Suppressor macrophage treated with lipopolysaccharide for 1 hour (primary cell): ENCODE measurements at regions not wholly inside any gene's neighbourhood (a gene's known extent, or its start where the extent isn't known, plus 50 kb on each side); places are given as distances from the start of the nearest gene placed in this dataset.
A peak's percentile ranks its signal among the peaks of the same experiment; 100 is the strongest.

Experiments
- DNase-seq, 3 donors: peaks; one replicate each; pipeline ENCODE4 v3.0.0-alpha.2; 2020 to 2022

GRCh38 chr15:95595759-95596158 lies 734.7 kb upstream of the NR2F2 start:
- no peak for DNase-seq

- no peak for DNase-seq
Observed at GRCh38 chr15:95596496-95596895, 734.0 kb upstream of the NR2F2 start.

DNA sequence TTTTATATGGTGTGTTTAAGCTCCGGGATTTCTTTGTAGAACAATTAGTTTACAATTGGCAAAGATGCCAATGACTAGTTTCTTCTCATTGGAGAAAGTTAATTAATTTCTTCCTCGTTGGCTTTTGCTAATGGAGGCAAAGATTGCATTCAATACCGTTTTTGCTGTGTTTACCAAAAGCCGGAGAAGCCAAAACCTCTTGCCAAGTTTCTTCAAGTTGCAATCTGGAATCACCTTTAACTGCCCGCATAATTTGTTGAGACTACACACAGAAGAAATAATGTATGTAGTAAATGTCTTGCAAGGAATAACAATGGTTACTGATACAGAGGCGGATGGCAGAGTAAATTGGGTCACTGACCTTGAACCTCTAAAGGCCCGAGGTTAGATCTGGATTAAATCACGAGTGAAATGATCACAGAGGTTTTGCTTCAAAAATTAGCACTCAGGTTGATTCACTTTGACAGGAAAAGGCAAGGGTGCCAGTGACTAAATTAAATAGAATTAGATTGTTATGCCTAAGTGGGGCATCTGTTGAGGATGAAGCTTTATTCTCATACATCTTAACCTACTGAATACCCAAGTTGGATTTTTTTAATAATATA lies 732.1 kb upstream of the NR2F2 start:
- no peak for DNase-seq

DNA sequence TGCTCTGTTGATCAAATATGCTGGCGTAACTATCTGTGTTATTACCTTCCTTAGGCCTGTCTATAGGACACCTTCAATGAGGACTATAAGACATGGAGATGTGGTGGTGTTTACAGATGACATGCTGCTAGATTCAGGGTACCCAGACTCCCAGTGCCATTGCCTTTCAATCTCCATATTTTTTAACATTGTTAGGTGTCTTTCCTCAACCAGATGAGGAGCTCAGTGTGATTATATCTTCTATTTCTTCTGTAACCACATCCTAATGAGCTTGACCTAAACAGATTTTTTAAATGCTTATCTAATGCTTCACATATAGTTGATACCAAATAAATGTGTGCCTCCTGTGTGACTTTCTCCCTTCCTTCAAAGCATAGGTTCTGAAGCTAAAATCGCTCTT lies 730.1 kb upstream of the NR2F2 start:
- no peak for DNase-seq

DNA sequence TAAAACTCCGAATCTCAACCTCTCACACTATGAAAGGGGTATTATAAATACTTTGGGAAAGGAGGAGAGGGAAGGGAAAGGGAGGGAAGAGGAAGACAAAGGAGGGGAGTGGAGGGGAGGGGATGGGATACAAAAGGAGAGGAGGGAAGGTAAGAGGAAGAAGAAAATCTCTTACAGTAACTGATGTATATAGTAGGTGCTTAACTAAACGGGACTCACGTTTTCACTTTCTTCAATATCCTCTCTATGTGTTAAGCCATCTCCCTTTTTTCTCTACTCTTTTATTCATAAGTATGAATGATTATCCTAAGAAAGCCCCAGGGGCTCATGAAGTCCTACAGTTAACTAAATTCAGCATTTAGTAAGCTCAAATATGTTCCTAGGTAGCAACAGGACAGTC lies 729.6 kb upstream of the NR2F2 start:
- no peak for DNase-seq

DNA sequence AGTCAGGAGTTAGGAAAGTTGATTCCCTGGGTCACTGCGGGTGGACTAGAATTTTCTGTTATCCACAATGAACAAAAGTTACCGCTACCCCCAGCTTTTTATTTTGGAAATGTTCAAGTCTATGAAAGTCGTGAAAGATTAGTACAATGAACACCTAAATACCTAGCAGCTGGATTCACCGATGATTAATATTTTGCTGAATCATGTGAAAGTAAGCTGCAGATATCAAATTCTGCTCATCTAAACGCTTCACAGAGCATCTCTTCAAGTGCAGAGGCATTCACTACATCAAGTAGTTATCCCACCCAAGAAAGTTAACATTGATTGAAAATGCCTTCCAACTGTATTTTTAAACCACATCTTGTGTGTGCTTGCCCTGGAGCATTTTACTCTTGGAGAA lies 729.0 kb upstream of the NR2F2 start:
- DNase-seq = no peak

- DNase-seq = no peak
Observed at GRCh38 chr15:95603802-95604201, 726.7 kb upstream of the NR2F2 start.

- no peak for DNase-seq
Observed at GRCh38 chr15:95604634-95605036, 725.9 kb upstream of the NR2F2 start.

GRCh38 chr15:95605098-95605497 lies 725.4 kb upstream of the NR2F2 start:
- DNase-seq = no peak

DNA sequence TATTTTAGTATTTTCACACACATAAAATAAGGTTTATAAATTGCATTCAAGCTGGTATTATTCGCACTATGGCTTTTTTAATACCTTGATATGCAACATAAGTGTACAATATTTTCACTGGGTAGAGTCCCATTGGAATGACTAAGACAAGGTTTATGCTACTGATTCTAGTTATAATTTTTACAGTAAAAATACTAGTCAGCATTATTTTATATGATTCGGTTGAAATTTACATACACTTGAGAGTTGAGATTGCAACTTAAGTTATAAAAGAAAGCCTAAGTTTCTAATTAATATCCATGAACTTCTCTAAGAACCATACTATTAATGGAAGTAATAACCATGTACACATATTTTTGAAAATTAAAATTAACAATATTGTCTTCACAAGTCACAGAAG lies 723.9 kb upstream of the NR2F2 start:
- no peak for DNase-seq

DNA sequence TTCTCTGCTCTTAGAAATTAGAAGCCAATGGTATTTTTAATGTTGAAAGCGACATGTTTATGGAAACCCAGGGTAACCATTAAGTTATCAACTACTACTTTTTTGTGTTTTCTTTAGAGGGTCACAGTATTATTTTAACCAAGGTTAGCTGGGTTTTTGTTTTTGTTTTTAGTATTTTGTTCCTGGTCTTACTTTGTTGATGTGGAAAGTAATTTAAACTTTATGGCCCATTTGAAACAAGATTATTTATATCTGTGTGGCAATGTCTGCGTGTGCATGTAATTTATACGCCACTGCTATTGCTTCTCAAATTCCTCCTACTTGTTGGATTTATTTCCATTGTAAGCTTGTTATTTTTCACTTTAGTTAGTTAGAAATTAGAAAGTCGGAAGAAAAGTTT lies 722.1 kb upstream of the NR2F2 start:
- no peak for DNase-seq

GRCh38 chr15:95609096-95609495 lies 721.4 kb upstream of the NR2F2 start:
- no peak for DNase-seq

DNA sequence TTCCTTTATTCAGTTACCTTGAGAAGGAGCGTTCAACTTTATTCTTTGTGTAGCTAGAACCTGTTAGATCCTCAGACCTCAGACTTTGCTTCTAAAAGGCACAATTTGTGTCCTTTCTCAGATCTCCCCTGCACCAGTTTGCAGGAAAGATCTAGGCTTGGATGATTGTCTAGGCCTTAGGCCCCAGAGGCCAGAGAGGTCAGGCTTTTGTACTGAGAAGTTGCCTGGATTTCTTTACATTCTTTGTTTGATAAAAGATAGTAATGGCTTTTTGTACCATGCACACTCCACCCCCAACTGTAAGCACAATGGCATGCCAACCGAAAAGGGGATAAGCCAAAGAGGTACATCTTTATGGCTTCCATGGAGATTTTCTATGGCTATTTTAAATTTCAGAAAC lies 719.6 kb upstream of the NR2F2 start:
- DNase-seq = no peak

DNA sequence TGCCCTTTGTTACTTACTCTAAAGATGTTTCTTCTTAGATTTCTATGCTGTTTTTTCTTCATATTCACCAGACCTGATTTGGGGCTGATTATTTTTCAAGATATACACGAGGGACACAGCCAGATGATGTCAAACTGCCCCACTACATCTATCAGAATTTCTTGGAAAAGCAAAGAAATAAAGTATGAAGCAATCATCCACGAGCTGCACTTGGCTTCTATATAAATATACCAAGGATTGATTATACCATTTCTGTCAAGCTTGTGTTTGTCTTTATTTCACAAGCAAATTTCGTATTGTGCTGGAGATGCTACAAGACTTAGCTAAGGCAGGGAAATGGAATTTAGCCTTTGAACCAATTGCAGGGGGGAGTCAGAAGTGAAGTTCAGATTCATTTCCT lies 715.1 kb upstream of the NR2F2 start:
- DNase-seq = no peak

- no peak for DNase-seq
Observed at GRCh38 chr15:95616306-95616705, 714.2 kb upstream of the NR2F2 start.

GRCh38 chr15:95620934-95621579 lies 709.4 kb upstream of the NR2F2 start:
- DNase-seq = peak in 2 of 3 donors; percentile 6 to 44

GRCh38 chr15:95622843-95623242 lies 707.7 kb upstream of the NR2F2 start:
- no peak for DNase-seq

DNA sequence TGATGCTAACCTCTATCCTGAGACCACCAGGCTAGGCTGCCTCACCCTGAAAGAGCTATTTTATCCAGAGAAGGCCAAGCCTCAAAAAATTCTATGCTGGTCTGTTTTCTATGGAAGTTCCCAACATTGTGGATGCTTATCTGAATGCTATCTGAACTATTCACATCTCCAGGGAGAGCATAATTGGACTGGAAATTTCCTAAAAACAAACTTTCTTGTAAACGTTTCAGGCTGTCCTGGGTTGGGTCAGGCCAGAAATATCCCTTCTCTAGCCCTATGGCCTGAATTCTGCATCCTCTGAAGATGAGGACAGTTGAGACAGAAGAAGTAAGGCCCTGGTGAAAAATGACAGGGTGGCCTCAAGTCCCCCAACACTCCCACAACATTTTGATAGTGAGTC lies 706.4 kb upstream of the NR2F2 start:
- DNase-seq = no peak

DNA sequence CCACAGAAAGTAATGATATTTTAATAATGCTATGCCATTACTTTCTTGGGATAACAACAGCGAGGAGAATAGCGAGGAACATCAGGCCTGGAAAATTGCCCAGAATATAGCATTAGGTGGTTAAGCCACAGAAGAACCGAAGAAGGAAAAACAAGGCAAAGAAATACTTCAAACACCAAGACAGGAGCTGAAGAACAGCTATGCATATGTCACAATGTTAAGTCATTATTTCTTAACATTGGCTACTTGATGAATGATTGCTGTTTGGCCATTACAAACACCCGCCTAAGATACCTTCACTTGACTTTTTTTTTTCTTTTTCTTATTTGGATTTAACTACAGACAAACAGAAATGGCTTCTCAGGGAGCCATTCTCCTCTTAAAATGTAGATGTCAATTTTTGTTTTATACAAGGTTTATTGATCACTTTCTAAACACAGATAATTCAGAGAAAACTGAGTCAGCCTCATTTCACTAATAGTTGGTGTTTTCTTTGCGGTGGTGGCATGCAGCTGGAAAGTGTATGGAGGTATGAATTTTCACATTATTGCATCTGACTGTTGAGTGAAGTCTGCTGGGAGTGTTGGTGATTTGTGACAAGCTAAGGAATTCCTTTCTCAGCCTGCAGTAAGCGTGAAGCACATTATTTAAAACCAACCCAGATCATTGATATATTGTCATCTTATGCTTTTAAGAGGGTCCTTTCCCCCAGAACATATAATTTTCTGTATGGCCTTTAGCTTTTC lies 705.7 kb upstream of the NR2F2 start:
- DNase-seq = no peak

- DNase-seq = no peak
Observed at GRCh38 chr15:95626501-95627361, 703.8 kb upstream of the NR2F2 start.

DNA sequence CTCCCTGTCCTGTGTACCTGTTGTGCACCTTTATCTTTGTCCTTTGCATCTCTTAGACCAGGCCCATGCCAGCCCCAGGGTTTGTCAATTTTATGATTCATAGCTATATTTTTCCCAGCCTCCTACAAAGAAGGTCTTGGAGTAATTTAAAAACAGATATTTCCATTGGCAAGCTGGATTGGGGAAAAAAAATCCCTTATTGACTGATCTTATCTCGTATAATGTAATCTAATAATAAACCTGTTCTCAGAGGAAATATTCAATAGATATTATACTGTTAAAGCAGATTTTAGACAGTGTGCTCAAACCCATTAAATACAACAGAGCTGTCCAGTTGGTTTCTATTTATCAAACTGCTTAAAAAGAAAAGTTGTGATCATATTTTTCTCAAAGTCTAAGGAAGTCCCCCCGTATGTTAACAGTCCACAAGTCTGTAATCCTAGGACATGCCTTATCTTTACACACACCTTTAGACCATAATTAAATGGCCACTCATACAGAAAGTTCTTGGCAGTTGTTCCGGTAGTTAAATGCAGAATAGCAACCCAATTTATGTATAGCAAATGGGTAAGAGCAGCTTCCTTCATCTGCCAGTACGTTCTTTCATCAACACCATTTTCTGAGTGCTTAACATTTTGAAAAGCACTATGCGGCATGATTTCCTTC lies 700.9 kb upstream of the NR2F2 start:
- DNase-seq = no peak

- DNase-seq = no peak
Observed at GRCh38 chr15:95630683-95631082, 699.8 kb upstream of the NR2F2 start.

- DNase-seq = no peak
Observed at GRCh38 chr15:95635666-95636065, 694.8 kb upstream of the NR2F2 start.
